HG03432 (cell line): ENCODE measurements at regions not wholly inside any gene's neighbourhood (a gene's known extent, or its start where the extent isn't known, plus 50 kb on each side); places are given as distances from the start of the nearest gene placed in this dataset.

ENCODE experiments used
- ATAC-seq: cut with Tn5 transposase; IDR thresholded peaks from one replicate; pipeline ENCODE4 v1.9.1; 2021; ENCODE audit warnings: mild to moderate bottlenecking, moderate library complexity; ENCODE audit not compliant: unreplicated experiment

- ATAC-seq = no peak
Observed at GRCh38 chr4:166259081-166259480, 386.0 kb downstream of the TLL1 start.

- no peak for ATAC-seq
Observed at GRCh38 chr4:166274136-166274761, 401.2 kb downstream of the TLL1 start.

DNA sequence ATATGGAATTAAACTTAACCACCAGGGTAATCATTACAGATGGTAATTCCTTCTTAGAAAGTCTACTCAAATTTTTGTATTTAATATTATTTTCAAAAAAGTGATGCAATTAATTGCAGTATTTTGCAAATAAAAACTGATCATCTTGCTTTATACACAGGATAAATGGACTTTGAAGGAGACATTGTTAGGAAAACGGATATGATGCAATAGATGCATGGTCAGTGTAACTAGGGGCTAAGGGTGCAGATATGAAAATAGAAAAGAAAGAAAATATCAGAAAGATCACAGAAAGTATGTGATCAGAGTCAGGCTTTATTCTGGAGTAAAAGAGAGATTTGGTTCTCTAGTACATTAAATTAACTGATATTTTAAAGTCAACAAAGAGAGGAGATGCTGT lies 401.7 kb downstream of the TLL1 start:
- no peak for ATAC-seq

DNA sequence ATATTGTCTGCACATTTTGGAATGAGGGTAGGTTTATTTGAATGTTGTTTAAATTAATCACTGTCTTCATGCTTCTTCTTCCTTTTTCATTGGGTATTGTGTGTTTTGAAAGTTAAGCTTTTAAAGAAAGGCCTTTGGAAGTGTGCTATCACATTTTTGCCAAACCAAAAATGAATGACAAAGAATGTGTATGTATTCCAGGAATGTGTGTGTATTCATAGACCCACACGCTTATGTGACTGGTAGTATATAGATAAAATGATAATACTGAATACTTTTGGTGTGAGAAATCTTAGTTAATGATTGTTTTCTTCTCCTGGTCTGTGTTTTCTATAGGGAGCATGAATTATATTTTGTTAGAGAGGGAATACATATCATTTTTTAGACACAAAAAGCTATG lies 404.4 kb downstream of the TLL1 start:
- ATAC-seq = no peak

DNA sequence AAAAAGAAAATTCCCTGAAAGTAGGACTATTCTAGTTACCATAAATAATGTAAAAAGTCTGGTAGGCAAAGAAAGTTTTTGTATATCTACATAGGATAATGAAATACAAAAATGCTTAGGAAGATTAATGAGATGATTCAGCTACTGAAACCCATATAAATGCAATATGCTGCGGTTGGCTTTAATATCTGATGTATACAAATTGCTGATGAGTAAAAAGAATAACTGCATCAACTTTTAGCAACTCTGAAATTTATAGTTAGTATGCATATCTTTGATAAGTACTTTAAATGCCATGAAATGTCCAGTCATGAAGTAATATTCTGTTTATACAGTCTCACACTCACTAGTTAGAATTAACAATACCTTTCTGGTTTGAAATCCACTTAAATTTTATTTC lies 404.8 kb downstream of the TLL1 start:
- ATAC-seq = no peak

GRCh38 chr4:166279261-166279660 lies 406.2 kb downstream of the TLL1 start:
- ATAC-seq = no peak

- ATAC-seq = no peak
Observed at GRCh38 chr4:166280642-166281041, 407.6 kb downstream of the TLL1 start.

GRCh38 chr4:166282081-166282770 lies 409.2 kb downstream of the TLL1 start:
- no peak for ATAC-seq

- ATAC-seq = no peak
Observed at GRCh38 chr4:166284221-166284620, 411.2 kb downstream of the TLL1 start.

GRCh38 chr4:166290426-166290825 lies 417.4 kb downstream of the TLL1 start:
- no peak for ATAC-seq

- no peak for ATAC-seq
Observed at GRCh38 chr4:166293556-166293955, 420.5 kb downstream of the TLL1 start.

- ATAC-seq = no peak
Observed at GRCh38 chr4:166301266-166301665, 428.2 kb downstream of the TLL1 start.

- ATAC-seq = no peak
Observed at GRCh38 chr4:166308647-166309046, 435.6 kb downstream of the TLL1 start.

GRCh38 chr4:166309286-166309685 lies 436.2 kb downstream of the TLL1 start:
- ATAC-seq = no peak

- ATAC-seq = no peak
Observed at GRCh38 chr4:166311169-166311568, 438.1 kb downstream of the TLL1 start.

DNA sequence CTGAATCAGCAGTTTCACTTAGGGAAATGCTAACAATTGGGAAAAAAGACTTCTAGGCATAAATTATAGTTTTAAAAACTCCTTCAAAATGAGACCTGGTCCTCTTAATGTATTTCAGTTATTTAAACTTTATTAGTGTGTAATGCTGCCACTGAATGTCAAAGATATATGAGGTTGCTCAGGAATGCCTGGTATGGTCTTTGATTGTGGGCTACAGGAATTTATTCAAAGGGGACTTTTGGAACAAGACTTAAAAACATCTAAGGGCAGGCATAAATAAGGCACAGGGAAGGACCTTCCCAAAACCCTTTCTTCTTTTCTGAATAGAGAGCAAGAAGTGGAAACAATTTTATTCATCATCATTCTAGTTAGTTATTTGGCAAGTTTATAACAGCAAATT lies 439.1 kb downstream of the TLL1 start:
- no peak for ATAC-seq

DNA sequence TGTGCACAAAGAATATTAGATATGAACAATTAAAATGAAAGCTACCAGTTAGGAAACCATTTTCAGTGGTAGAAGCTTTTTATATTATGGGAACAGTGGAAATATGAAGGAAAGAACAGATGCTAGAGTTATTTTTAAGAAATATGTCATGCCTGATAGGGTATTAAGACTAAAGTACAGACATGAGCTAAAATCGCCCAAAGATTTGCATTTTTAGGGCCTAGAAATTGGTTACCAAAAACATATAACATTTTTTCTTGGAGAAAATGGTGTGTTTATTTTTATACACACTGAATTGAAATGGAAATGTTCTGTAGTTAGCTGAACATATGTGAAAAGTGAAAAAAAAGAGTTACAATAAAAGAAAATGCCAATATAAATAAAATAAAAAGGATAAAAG lies 441.9 kb downstream of the TLL1 start:
- ATAC-seq = no peak

GRCh38 chr4:166315721-166316467 lies 442.9 kb downstream of the TLL1 start:
- no peak for ATAC-seq

- peak; percentile 73 for ATAC-seq
Observed at GRCh38 chr4:166318810-166319525, 445.9 kb downstream of the TLL1 start.

GRCh38 chr4:166323250-166323649 lies 450.2 kb downstream of the TLL1 start:
- ATAC-seq = no peak

DNA sequence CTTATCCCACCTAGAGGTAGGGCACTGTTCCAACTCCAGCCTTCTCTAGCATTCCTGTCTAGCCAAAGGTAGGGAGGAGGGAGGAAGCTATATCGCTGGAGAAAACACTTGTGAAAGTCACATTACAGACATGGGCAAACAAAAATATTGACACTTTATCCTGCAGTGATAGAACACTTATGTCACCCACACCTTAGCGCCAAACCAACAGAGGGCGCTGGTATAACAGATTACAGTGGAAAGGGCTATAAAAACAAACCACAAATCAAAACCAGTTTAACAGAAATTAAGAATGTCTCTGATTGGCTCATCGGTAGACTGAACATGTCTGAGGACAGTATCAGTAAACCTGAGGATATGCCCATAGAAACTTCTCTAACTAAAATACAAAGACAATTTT lies 451.3 kb downstream of the TLL1 start:
- no peak for ATAC-seq
